OCI-LY1 (cell line): ENCODE measurements at regions not wholly inside any gene's neighbourhood (a gene's known extent, or its start where the extent isn't known, plus 50 kb on each side); places are given as distances from the start of the nearest gene placed in this dataset.
"Not testable (repeated sequence)": the region's sequence is repeated elsewhere in the genome, so short reads cannot be mapped to it uniquely, and the experiment has no call there.

Experiments
- H2AFZ ChIP-seq: fragments of 200-600 bp; sonication (generic), shearing (Covaris generic); 2 replicates; pipeline ENCODE4 v1.6.0; 2014; ENCODE audit warnings: antibody characterized with exemption, mild to moderate bottlenecking, low read length
- H3F3A ChIP-seq: fragments of 200-600 bp; sonication (generic), shearing (Covaris generic); 2 replicates; pipeline ENCODE4 v1.6.0; 2014; ENCODE audit warnings: mild to moderate bottlenecking, antibody characterized with exemption, low read length, moderate library complexity; ENCODE audit not compliant: insufficient read depth
- H3K27ac ChIP-seq: fragments of 200-600 bp; sonication (generic); 2 replicates; pipeline ENCODE4 v1.5.1; 2014; ENCODE audit warnings: low read length, mixed run types, mild to moderate bottlenecking, low read depth; ENCODE audit not compliant: poor library complexity, severe bottlenecking
- H3K27me3 ChIP-seq: fragments of 200-600 bp; sonication (generic); 2 replicates; pipeline ENCODE4 v1.6.0; 2014; ENCODE audit warnings: antibody characterized with exemption, mild to moderate bottlenecking, low read length, moderate library complexity; ENCODE audit not compliant: insufficient read depth
- H3K36me3 ChIP-seq: fragments of 200-600 bp; sonication (generic); 2 replicates; pipeline ENCODE4 v1.6.1; 2014; ENCODE audit warnings: mild to moderate bottlenecking, antibody characterized with exemption, low read length, moderate library complexity, mixed read lengths; ENCODE audit not compliant: insufficient read depth
- H3K4me1 ChIP-seq: fragments of 200-600 bp; sonication (generic); 2 replicates; pipeline ENCODE4 v1.5.1; 2014; ENCODE audit warnings: mild to moderate bottlenecking, low read length, moderate library complexity; ENCODE audit not compliant: insufficient read depth, severe bottlenecking
- H3K4me2 ChIP-seq: fragments of 200-600 bp; sonication (generic), shearing (Covaris generic); 2 replicates; pipeline ENCODE4 v1.6.1; 2014; ENCODE audit warnings: low read length
- H3K4me3 ChIP-seq: fragments of 200-600 bp; sonication (generic); 2 replicates; pipeline ENCODE4 v1.5.1; 2014; ENCODE audit warnings: low read length, low read depth, mild to moderate bottlenecking, mixed read lengths; ENCODE audit not compliant: poor library complexity, severe bottlenecking
- H3K79me2 ChIP-seq: fragments of 200-600 bp; shearing (Covaris generic); 2 replicates; pipeline ENCODE4 v1.6.1; 2016; ENCODE audit warnings: mixed run types, low read length, mixed read lengths; ENCODE audit not compliant: insufficient read depth
- H3K9ac ChIP-seq: fragments of 200-600 bp; sonication (generic), shearing (Covaris generic); 2 replicates; pipeline ENCODE4 v1.6.1; 2014; ENCODE audit warnings: mild to moderate bottlenecking, low read length, mixed read lengths
- H3K9me2 ChIP-seq: fragments of 200-600 bp; sonication (generic), shearing (Covaris generic); 2 replicates; pipeline ENCODE4 v1.6.1; 2014; ENCODE audit warnings: low read depth, mild to moderate bottlenecking, low read length, mixed read lengths
- H3K9me3 ChIP-seq: fragments of 200-600 bp; shearing (Covaris generic); 2 replicates; pipeline ENCODE4 v1.6.1; 2014; ENCODE audit warnings: low read length, mixed read lengths
- H4K20me1 ChIP-seq: fragments of 200-600 bp; sonication (generic), shearing (Covaris generic); 2 replicates; pipeline ENCODE4 v1.6.0; 2016; ENCODE audit warnings: mild to moderate bottlenecking, low read length; ENCODE audit not compliant: insufficient read depth
- CTCF ChIP-seq: fragments of 200-600 bp; sonication (generic), shearing (Covaris generic); IDR thresholded peaks from 2 replicates; pipeline ENCODE4 v1.5.1; 2017; ENCODE audit warnings: mild to moderate bottlenecking, antibody characterized with exemption, low read length, moderate library complexity, mixed read lengths
- EZH2 ChIP-seq: fragments of 200-600 bp; sonication (generic), shearing (Covaris generic); IDR thresholded peaks from 2 replicates; pipeline ENCODE4 v1.8.0; 2017; ENCODE audit warnings: borderline replicate concordance, mixed run types, mild to moderate bottlenecking, antibody characterized with exemption, low read length, moderate library complexity, mixed read lengths

DNA sequence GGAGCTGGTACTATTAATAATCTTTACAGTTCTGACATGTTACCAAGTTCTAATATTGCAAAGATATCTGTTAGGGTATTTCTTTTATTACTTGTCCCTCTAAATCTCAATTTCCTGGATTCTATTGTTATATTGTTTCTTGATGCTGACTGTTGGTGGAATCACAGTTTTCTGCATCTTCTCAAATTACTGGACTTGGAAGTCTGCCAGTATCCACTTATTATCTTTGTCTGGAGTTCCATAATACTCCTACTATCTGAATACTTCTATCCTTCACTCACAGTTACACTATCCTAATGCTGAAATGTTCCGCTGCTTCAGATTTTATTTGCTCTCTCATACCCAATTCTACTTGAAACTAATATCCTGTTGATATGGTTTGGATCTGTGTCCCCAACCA lies 1985.7 kb upstream of the PRR20A start:
- Histone ChIP-seq H3K36me3 (no peaks in the 10 kb centered on the region), H4K20me1 (no peaks in the 10 kb centered on the region), H3K9me2 (no peaks in the 10 kb centered on the region), H2AFZ (no peak overlapping the region), H3K4me1 (no peaks in the 10 kb centered on the region), H3K27ac (no peak overlapping the region), H3K9me3 (no peaks in the 10 kb centered on the region), H3K9ac (no peak overlapping the region), H3F3A (no peaks in the 10 kb centered on the region), H3K4me3 (no peak overlapping the region), H3K79me2 (no peaks in the 10 kb centered on the region), H3K4me2 (no peak overlapping the region), H3K27me3 (no peaks in the 10 kb centered on the region)
- TF ChIP-seq CTCF (no peak), EZH2 (no peak)

GRCh38 chr13:55159765-55160164 lies 1981.0 kb upstream of the PRR20A start:
- H2AFZ ChIP-seq = no peak overlapping the region
- H3K9me3 ChIP-seq = no peaks in the 10 kb centered on the region
- H3K27me3 ChIP-seq = no peaks in the 10 kb centered on the region
- H3F3A ChIP-seq = no peaks in the 10 kb centered on the region
- H3K9ac ChIP-seq = no peak overlapping the region
- no peaks in the 10 kb centered on the region for H3K4me1 ChIP-seq
- H3K27ac ChIP-seq = no peak overlapping the region
- TF ChIP-seq CTCF = no peak
- no peak for TF ChIP-seq EZH2
- H3K79me2 ChIP-seq = no peaks in the 10 kb centered on the region
- H3K4me3 ChIP-seq = no peak overlapping the region
- no peak overlapping the region for H3K4me2 ChIP-seq
- no peaks in the 10 kb centered on the region for H4K20me1 ChIP-seq
- H3K36me3 ChIP-seq = no peaks in the 10 kb centered on the region
- no peaks in the 10 kb centered on the region for H3K9me2 ChIP-seq

DNA sequence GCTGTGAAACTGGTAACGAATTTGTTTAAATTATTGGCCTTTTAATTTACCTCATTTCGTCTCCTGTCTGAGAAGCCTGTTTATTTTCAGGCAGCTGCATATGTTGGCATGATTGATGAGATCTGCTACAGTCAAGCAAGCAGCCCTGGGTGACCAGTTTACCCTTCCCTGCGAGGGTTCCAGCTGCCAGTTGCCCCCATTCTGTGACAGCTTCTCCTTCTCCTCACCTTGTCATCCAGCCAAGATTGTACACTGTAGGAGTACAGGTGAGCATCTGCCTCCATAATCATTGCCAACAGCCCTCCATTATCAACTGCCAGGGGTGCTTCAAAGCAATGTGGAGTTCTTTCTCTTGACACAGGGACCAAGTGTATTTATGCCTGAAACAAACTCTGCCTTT lies 1979.9 kb upstream of the PRR20A start:
- Histone ChIP-seq H3K9me2 (no peaks in the 10 kb centered on the region), H3F3A (no peaks in the 10 kb centered on the region), H3K9me3 (no peaks in the 10 kb centered on the region), H4K20me1 (no peaks in the 10 kb centered on the region), H3K4me1 (no peaks in the 10 kb centered on the region), H3K9ac (no peak overlapping the region), H3K79me2 (no peaks in the 10 kb centered on the region), H3K36me3 (no peaks in the 10 kb centered on the region), H3K27me3 (no peaks in the 10 kb centered on the region), H3K4me3 (no peak overlapping the region), H3K27ac (no peak overlapping the region), H3K4me2 (no peak overlapping the region), H2AFZ (no peak overlapping the region)
- TF ChIP-seq EZH2 (no peak), CTCF (no peak)

- not testable (repeated sequence) for H3K4me2 ChIP-seq, H4K20me1 ChIP-seq, H3K36me3 ChIP-seq, H3K27ac ChIP-seq, H2AFZ ChIP-seq, H3K27me3 ChIP-seq, H3K4me3 ChIP-seq, H3F3A ChIP-seq, H3K9ac ChIP-seq, H3K9me2 ChIP-seq, H3K4me1 ChIP-seq, H3K79me2 ChIP-seq, H3K9me3 ChIP-seq
These were observed 1962.1 kb upstream of the PRR20A start for GRCh38 chr13:55178582-55178981.
